Brain pericyte (primary cell): ENCODE measurements at regions not wholly inside any gene's neighbourhood (a gene's known extent, or its start where the extent isn't known, plus 50 kb on each side); places are given as distances from the start of the nearest gene placed in this dataset.

ENCODE experiments used
- DNase-seq: peaks from one replicate; pipeline ENCODE4 v3.0.0-alpha.2; 2012; ENCODE audit warnings: low read depth, low spot score

- DNase-seq = no peak
Measured at GRCh38 chr5:124393584-124394379, 352.7 kb downstream of the ZNF608 start.

- DNase-seq = no peak
Measured at GRCh38 chr5:124383693-124384092, 362.7 kb downstream of the ZNF608 start.

- no peak for DNase-seq
Measured at GRCh38 chr5:124377386-124377785, 369.1 kb downstream of the ZNF608 start.

- no peak for DNase-seq
Measured at GRCh38 chr5:124373883-124374282, 372.6 kb downstream of the ZNF608 start.

GRCh38 chr5:124372457-124372856 is 374.0 kb downstream of the ZNF608 start:
- no peak for DNase-seq

GRCh38 chr5:124371111-124371706 is 375.2 kb downstream of the ZNF608 start:
- DNase-seq = no peak

GRCh38 chr5:124370601-124371000 is 375.8 kb downstream of the ZNF608 start:
- no peak for DNase-seq

GRCh38 chr5:124365361-124365801 is 381.1 kb downstream of the ZNF608 start:
- DNase-seq = no peak

- DNase-seq = no peak
Measured at GRCh38 chr5:124355928-124356327, 390.5 kb downstream of the ZNF608 start.

- DNase-seq = no peak
Measured at GRCh38 chr5:124353016-124353415, 393.4 kb downstream of the ZNF608 start.

- no peak for DNase-seq
Measured at GRCh38 chr5:124352312-124352711, 394.1 kb downstream of the ZNF608 start.

- DNase-seq = no peak
Measured at GRCh38 chr5:124349931-124350330, 396.5 kb downstream of the ZNF608 start.

- no peak for DNase-seq
Measured at GRCh38 chr5:124343451-124343867, 403.0 kb downstream of the ZNF608 start.

GRCh38 chr5:124342986-124343385 is 403.5 kb downstream of the ZNF608 start:
- DNase-seq = no peak

- no peak for DNase-seq
Measured at GRCh38 chr5:124342584-124342983, 403.9 kb downstream of the ZNF608 start.

- DNase-seq = no peak
Measured at GRCh38 chr5:124342027-124342471, 404.4 kb downstream of the ZNF608 start.

- no peak for DNase-seq
Measured at GRCh38 chr5:124341066-124341858, 405.2 kb downstream of the ZNF608 start.

- DNase-seq = no peak
Measured at GRCh38 chr5:124337996-124338395, 408.4 kb downstream of the ZNF608 start.

GRCh38 chr5:124333298-124333979 is 413.0 kb downstream of the ZNF608 start:
- no peak for DNase-seq

GRCh38 chr5:124332273-124332672 is 414.2 kb downstream of the ZNF608 start:
- no peak for DNase-seq

GRCh38 chr5:124330595-124331220 is 415.7 kb downstream of the ZNF608 start:
- no peak for DNase-seq
